ENCODE measurements at regions not wholly inside any gene's neighbourhood (a gene's known extent, or its start where the extent isn't known, plus 50 kb on each side); places are given as distances from the start of the nearest gene placed in this dataset.

GRCh38 chr3:35383719-35384555 lies 255.4 kb upstream of the ARPP21 start:
- Mint-ChIP-seq H3K27ac (no peak overlapping the region), H3K4me1 (no peaks in the 10 kb centered on the region), H3K36me3 (no peaks in the 10 kb centered on the region), H3K4me3 (no peak overlapping the region), H3K9me3 (peaks cover 3 to 23% (median 8%) of the 10 kb centered on the region in 7 donors), H3K27me3 (no peaks in the 10 kb centered on the region)
- ATAC-seq (ENCODE audit: low read depth in 2 of 2) (no peak), DNase-seq (no peak)
- Histone ChIP-seq H3K4me3 (ENCODE audit: low read depth, low read length) (no peak overlapping the region), H3K4me1 (ENCODE audit: control insufficient read depth, insufficient read depth, low read length, poor library complexity, severe bottlenecking) (no peaks in the 10 kb centered on the region), H3K9me3 (ENCODE audit: control insufficient read depth in 2 of 2, low read length in 2 of 2) (no peaks in the 10 kb centered on the region), H3K27ac (ENCODE audit: insufficient read depth, low read length, poor library complexity, severe bottlenecking) (no peak overlapping the region), H3K27me3 (ENCODE audit: control insufficient read depth, insufficient read depth, low read length) (no peaks in the 10 kb centered on the region), H3K36me3 (ENCODE audit: control insufficient read depth, insufficient read depth, low read length) (no peaks in the 10 kb centered on the region)

GRCh38 chr3:35385271-35385670 lies 254.1 kb upstream of the ARPP21 start:
- DNase-seq (no peak), ATAC-seq (ENCODE audit: low read depth in 2 of 2) (no peak)
- no peak overlapping the region for H3K27ac Mint-ChIP-seq
- Histone ChIP-seq H3K4me1 (ENCODE audit: control insufficient read depth, insufficient read depth, low read length, poor library complexity, severe bottlenecking) (no peaks in the 10 kb centered on the region), H3K27ac (ENCODE audit: insufficient read depth, low read length, poor library complexity, severe bottlenecking) (no peak overlapping the region), H3K36me3 (ENCODE audit: control insufficient read depth, insufficient read depth, low read length) (no peaks in the 10 kb centered on the region), H3K27me3 (ENCODE audit: control insufficient read depth, insufficient read depth, low read length) (no peaks in the 10 kb centered on the region), H3K4me3 (ENCODE audit: low read depth, low read length) (no peak overlapping the region), H3K9me3 (ENCODE audit: control insufficient read depth in 2 of 2, low read length in 2 of 2) (no peaks in the 10 kb centered on the region)
- no peaks in the 10 kb centered on the region for H3K4me1 Mint-ChIP-seq
- H3K27me3 Mint-ChIP-seq, result no peaks in the 10 kb centered on the region
- peaks cover 0 to 23% (median 8%) of the 10 kb centered on the region in 7 donors for H3K9me3 Mint-ChIP-seq
- H3K36me3 Mint-ChIP-seq, result no peaks in the 10 kb centered on the region
- no peak overlapping the region for H3K4me3 Mint-ChIP-seq

- Mint-ChIP-seq H3K4me1 (no peaks in the 10 kb centered on the region), H3K4me3 (no peak overlapping the region), H3K27ac (no peak overlapping the region), H3K27me3 (no peaks in the 10 kb centered on the region), H3K36me3 (no peaks in the 10 kb centered on the region), H3K9me3 (peaks cover 4 to 27% (median 9%) of the 10 kb centered on the region in 7 donors)
- no peak for ATAC-seq (ENCODE audit: low read depth in 2 of 2)
- Histone ChIP-seq H3K4me3 (ENCODE audit: low read depth, low read length) (no peak overlapping the region), H3K27ac (ENCODE audit: insufficient read depth, low read length, poor library complexity, severe bottlenecking) (no peak overlapping the region), H3K9me3 (ENCODE audit: control insufficient read depth in 2 of 2, low read length in 2 of 2) (no peaks in the 10 kb centered on the region), H3K27me3 (ENCODE audit: control insufficient read depth, insufficient read depth, low read length) (no peaks in the 10 kb centered on the region), H3K4me1 (ENCODE audit: control insufficient read depth, insufficient read depth, low read length, poor library complexity, severe bottlenecking) (no peaks in the 10 kb centered on the region), H3K36me3 (ENCODE audit: control insufficient read depth, insufficient read depth, low read length) (no peaks in the 10 kb centered on the region)
- no peak for DNase-seq
Observed at GRCh38 chr3:35389907-35390306, 249.4 kb upstream of the ARPP21 start.

GRCh38 chr3:35392187-35392586 lies 247.1 kb upstream of the ARPP21 start:
- H3K27ac ChIP-seq (ENCODE audit: insufficient read depth, low read length, poor library complexity, severe bottlenecking), result no peak overlapping the region
- Mint-ChIP-seq H3K4me3 (no peak overlapping the region), H3K27ac (no peak overlapping the region)

GRCh38 chr3:35393901-35394799 lies 245.2 kb upstream of the ARPP21 start:
- Mint-ChIP-seq H3K4me1 (no peaks in the 10 kb centered on the region), H3K9me3 (peaks cover 1 to 26% (median 15%) of the 10 kb centered on the region in 7 donors), H3K27ac (no peak overlapping the region), H3K27me3 (no peaks in the 10 kb centered on the region), H3K36me3 (no peaks in the 10 kb centered on the region), H3K4me3 (no peak overlapping the region)
- ATAC-seq (ENCODE audit: low read depth in 2 of 2) (no peak), DNase-seq (no peak)
- Histone ChIP-seq H3K9me3 (ENCODE audit: control insufficient read depth in 2 of 2, low read length in 2 of 2) (no peaks in the 10 kb centered on the region), H3K36me3 (ENCODE audit: control insufficient read depth, insufficient read depth, low read length) (no peaks in the 10 kb centered on the region), H3K4me1 (ENCODE audit: control insufficient read depth, insufficient read depth, low read length, poor library complexity, severe bottlenecking) (no peaks in the 10 kb centered on the region), H3K4me3 (ENCODE audit: low read depth, low read length) (no peak overlapping the region), H3K27me3 (ENCODE audit: control insufficient read depth, insufficient read depth, low read length) (no peaks in the 10 kb centered on the region), H3K27ac (ENCODE audit: insufficient read depth, low read length, poor library complexity, severe bottlenecking) (no peak overlapping the region)

More at GRCh38 chr3:35392187-35392586, 247.1 kb upstream of the ARPP21 start:
- Mint-ChIP-seq H3K9me3 (peaks cover 0 to 27% (median 9%) of the 10 kb centered on the region in 7 donors), H3K36me3 (no peaks in the 10 kb centered on the region), H3K4me1 (no peaks in the 10 kb centered on the region), H3K27me3 (no peaks in the 10 kb centered on the region)
- Histone ChIP-seq H3K36me3 (ENCODE audit: control insufficient read depth, insufficient read depth, low read length) (no peaks in the 10 kb centered on the region), H3K4me3 (ENCODE audit: low read depth, low read length) (no peak overlapping the region), H3K4me1 (ENCODE audit: control insufficient read depth, insufficient read depth, low read length, poor library complexity, severe bottlenecking) (no peaks in the 10 kb centered on the region), H3K27me3 (ENCODE audit: control insufficient read depth, insufficient read depth, low read length) (no peaks in the 10 kb centered on the region), H3K9me3 (ENCODE audit: control insufficient read depth in 2 of 2, low read length in 2 of 2) (no peaks in the 10 kb centered on the region)
- DNase-seq, result no peak
- no peak for ATAC-seq (ENCODE audit: low read depth in 2 of 2)

GRCh38 chr3:35394905-35395304 lies 244.4 kb upstream of the ARPP21 start:
- ATAC-seq (ENCODE audit: low read depth in 2 of 2) (no peak), DNase-seq (no peak)
- Histone ChIP-seq H3K36me3 (ENCODE audit: control insufficient read depth, insufficient read depth, low read length) (no peaks in the 10 kb centered on the region), H3K9me3 (ENCODE audit: control insufficient read depth in 2 of 2, low read length in 2 of 2) (no peaks in the 10 kb centered on the region), H3K4me1 (ENCODE audit: control insufficient read depth, insufficient read depth, low read length, poor library complexity, severe bottlenecking) (no peaks in the 10 kb centered on the region), H3K27ac (ENCODE audit: insufficient read depth, low read length, poor library complexity, severe bottlenecking) (no peak overlapping the region), H3K27me3 (ENCODE audit: control insufficient read depth, insufficient read depth, low read length) (no peaks in the 10 kb centered on the region), H3K4me3 (ENCODE audit: low read depth, low read length) (no peak overlapping the region)
- Mint-ChIP-seq H3K4me1 (no peaks in the 10 kb centered on the region), H3K4me3 (no peak overlapping the region), H3K27me3 (no peaks in the 10 kb centered on the region), H3K9me3 (peaks cover 4 to 26% (median 15%) of the 10 kb centered on the region in 7 donors), H3K27ac (no peak overlapping the region), H3K36me3 (no peaks in the 10 kb centered on the region)

- Mint-ChIP-seq H3K27me3 (no peaks in the 10 kb centered on the region), H3K4me3 (no peak overlapping the region), H3K36me3 (no peaks in the 10 kb centered on the region), H3K4me1 (no peaks in the 10 kb centered on the region), H3K9me3 (peaks cover 0 to 8% (median 3%) of the 10 kb centered on the region in 7 donors), H3K27ac (no peak overlapping the region)
- ATAC-seq (ENCODE audit: low read depth in 2 of 2) (no peak), DNase-seq (no peak)
- H3K27me3 ChIP-seq (ENCODE audit: control insufficient read depth, insufficient read depth, low read length), result no peaks in the 10 kb centered on the region
- H3K4me3 ChIP-seq (ENCODE audit: low read depth, low read length), result no peak overlapping the region
- H3K4me1 ChIP-seq (ENCODE audit: control insufficient read depth, insufficient read depth, low read length, poor library complexity, severe bottlenecking), result no peaks in the 10 kb centered on the region
- H3K36me3 ChIP-seq (ENCODE audit: control insufficient read depth, insufficient read depth, low read length), result no peaks in the 10 kb centered on the region
- no peak overlapping the region for H3K27ac ChIP-seq (ENCODE audit: insufficient read depth, low read length, poor library complexity, severe bottlenecking)
- H3K9me3 ChIP-seq (ENCODE audit: control insufficient read depth in 2 of 2, low read length in 2 of 2), result no peaks in the 10 kb centered on the region
Observed at GRCh38 chr3:35401671-35402070, 237.7 kb upstream of the ARPP21 start.
